Fibroblast of skin of left quadriceps (primary cell): ENCODE measurements at regions not wholly inside any gene's neighbourhood (a gene's known extent, or its start where the extent isn't known, plus 50 kb on each side); places are given as distances from the start of the nearest gene placed in this dataset.
"Not testable (repeated sequence)": the region's sequence is repeated elsewhere in the genome, so short reads cannot be mapped to it uniquely, and the experiment has no call there.

Experiments used
- DNase-seq, 2 experiments: peaks; one replicate each; pipeline ENCODE4 v3.0.0-alpha.2; 2013; ENCODE audit warnings: low read depth in 2 of 2

DNA sequence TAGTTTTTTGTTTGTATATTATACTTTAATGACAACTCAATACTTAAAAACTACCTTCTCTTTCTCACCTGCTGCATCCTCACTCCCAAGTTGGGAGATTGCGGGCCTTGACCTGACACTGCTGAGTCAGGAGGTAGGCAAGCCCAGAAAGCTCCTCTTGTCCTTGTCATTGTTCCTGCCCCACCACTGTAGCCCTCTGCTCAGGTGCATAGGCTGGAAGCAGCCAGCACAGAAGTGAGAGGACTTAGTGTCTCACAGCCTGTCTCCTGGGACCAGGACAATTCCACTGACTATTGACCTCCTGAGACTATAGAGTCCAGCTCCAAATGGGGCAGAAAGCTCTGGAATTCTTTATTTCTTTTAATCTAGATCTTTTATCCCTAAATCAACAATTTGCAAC lies 123.5 kb upstream of the NDP start:
- no peak for DNase-seq

GRCh38 chrX:44094821-44095530 lies 121.8 kb upstream of the NDP start:
- DNase-seq = no peak

- no peak for DNase-seq
Measured at GRCh38 chrX:44093431-44093830, 120.2 kb upstream of the NDP start.

DNA sequence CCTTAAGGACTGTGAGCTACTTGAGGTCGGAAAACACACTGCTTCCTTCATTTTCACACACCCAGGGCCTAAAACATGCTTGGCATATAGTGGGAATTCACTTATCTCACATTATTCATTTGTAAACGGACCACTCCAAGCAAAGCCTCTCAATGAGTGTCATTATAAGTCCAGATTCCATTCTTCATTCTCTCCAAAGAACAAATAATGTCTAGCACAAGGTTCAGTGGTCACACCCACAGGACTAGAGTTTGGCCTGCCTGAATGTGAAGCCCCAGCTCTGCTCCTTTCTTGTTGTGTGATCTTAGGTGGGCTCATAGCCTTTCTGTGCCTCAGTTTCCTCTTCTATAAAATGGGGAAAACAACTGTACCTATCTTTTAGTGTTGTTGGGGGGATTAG lies 119.6 kb upstream of the NDP start:
- DNase-seq = no peak

DNA sequence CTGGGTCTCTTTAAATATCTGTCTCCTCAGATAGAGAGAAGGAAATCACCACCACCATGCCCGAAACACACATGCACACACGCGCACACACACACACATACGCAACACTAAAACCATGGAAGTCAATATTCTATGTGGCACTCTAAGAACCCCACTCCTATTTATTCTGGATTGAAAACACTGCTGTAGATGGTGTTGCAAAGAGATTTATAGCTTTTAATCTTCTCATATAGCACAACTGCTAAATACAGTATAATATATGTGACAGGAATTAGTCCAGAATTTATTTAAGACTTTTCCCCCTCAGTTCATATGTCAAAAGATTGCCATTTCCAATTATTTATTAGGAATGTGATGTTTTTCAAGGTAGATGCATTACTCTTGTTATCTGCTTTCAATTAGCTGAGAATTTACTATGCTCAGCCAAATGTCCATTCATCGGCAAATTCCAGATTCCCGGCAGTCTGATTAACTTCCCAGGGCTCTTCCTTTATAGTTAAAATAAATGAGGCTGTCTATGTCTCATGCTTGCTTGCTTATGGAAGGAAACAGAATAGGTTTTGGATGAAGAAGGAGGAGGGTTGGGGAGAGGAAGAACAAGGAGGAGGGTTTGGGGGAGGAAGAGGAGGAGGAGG lies 115.4 kb upstream of the NDP start:
- DNase-seq = peak; percentile 53 to 61

DNA sequence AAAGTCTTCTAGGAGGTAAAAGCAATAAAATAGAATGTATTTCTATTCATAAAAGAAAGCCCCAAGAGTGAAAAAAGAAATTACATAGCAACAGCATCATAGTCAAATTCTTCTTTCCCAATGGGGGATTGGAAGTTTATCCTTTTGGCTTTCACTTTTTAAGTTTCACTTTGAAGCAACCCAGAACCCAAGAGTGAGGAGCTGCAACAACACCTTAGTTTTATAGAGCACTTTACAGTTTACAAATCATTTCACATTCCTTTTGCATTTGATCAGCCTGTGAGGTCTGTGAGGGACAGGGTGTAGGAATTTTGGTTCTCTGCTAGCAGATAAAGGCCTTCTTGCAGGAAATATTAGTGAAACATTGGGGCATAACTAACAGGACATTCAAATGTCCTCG lies 112.0 kb upstream of the NDP start:
- DNase-seq = no peak

GRCh38 chrX:44082829-44083228 lies 109.6 kb upstream of the NDP start:
- DNase-seq = no peak

DNA sequence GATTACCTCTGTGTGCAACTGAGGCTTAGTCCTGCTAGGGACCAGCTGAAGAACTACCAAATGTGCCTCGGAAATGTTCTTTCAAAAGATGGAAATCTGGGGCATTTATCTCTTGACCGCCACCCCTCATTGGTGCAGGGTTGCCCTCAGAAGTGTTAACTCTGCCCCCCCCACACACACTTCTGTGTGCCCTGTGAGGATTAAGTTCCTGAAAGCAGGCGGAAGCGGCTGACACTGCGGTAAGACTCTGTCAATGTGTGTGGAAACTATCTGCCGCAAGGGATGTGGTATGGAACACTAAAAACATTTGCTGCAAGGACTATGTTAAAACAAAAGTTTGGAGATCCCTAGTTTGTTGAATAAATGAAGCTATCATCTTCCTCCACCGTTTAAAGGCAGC lies 106.9 kb upstream of the NDP start:
- no peak for DNase-seq

DNA sequence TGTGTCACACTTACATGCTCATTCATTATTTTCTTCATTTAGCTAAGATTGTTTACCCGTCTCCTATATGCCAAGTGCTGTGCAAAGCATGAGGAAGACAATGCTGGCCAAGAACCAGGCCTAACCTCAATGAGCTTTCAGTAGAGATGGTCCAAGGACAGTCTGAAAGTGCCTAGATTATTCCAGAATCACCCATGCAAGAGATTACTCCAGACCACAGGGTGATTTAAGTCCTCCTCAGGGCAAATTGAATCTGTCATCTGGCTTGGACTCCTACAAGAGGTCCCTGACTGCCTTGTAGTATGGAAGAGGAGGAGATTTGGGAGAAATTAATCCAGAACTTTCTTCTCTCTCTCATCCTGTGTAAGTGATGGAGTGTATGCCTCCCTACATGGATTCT lies 99.4 kb upstream of the NDP start:
- DNase-seq = no peak

DNA sequence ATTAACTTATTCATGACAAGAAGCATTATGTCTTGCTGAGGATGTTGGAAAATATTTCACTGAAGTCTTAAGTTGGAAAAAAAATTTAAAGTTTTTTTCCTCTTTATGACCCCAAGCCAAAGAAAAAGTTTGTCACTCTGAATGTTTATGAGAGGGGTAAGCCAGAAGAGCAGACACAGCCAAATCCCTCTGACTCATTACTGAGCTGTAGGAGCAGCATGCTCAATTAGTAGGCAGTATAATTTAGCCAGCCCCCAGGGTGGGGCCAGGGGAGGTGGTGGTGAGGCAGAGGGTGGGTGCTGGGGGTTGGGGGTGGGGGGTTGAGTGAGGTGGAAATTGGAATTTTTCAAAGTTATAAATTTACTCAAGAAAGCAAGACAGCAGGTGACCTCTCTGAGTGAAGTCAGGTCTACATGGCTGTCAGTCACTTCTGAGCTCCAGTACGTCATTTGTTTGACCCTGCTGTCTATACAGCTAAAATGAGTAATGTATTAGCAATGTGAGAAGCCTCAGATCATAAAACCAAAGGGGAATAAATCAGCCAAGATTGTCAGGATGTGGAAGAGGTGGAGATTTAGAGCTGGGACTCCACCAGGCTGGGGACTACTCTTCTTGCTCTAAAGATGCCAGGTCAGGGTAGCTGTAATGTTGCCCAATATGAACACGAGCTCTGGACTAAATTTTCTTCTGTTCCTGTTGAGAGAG lies 98.8 kb upstream of the NDP start:
- peak; percentile 75 to 76 for DNase-seq

- no peak for DNase-seq
Measured at GRCh38 chrX:44071070-44071645, 98.0 kb upstream of the NDP start.

GRCh38 chrX:44068043-44068442 lies 94.9 kb upstream of the NDP start:
- DNase-seq = no peak

DNA sequence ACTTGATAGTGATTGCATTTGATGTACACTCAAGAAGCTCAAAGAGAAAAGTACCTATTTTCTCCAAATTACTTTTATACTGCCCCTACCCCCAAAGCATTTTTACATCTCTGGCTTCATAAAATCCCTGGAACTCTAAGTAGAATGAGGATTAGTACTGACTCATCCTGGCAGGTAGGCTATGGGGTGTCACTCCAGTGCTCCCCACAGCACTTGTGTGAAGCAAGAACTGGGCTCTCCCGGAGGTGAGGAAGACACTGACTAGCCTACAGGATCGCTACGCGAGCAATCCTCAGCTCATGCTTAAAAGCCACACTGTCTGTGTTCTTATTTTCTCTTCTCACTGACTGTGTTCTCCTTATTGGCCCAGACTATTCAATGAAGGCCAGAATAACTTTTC lies 90.4 kb upstream of the NDP start:
- DNase-seq = no peak

- DNase-seq = no peak
Measured at GRCh38 chrX:44062840-44063239, 89.7 kb upstream of the NDP start.

GRCh38 chrX:44061968-44062614 lies 88.9 kb upstream of the NDP start:
- DNase-seq = peak; percentile 22 to 34

DNA sequence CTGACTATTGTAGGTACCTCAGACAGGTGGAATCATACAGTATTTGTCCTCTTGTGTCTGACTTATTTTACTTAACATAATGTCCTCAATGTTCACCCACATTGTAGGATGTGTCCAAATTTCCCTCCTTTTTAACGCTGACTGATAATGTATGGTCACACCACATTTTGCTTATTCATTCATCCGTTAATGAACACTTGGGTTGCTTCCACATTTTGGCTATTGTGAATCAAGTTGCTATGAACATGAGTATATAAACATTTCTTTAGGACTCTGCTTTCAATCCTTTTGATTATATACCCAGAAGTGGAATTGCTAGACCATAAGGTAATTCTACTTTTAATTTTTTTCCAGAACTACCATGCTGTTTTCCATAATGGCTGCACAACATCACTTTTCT lies 87.0 kb upstream of the NDP start:
- no peak for DNase-seq

DNA sequence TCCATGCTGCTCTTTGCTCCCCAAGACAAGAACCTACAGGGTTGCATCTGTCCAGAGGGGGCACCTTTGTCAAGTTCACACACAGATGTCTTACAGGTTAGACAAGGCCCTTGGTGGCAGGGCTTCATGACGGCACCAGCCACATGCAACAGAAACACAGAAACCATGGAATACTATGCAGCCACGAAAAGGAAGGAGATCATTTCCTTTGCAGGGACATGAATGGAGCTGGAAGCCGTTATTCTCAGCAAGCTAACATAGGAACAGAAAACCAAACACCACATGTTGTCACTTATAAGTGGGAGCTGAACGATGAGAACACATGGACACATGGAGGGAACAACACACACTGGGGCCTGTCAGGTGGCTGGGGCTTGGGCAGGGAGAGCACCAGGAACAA lies 85.1 kb upstream of the NDP start:
- no peak for DNase-seq

GRCh38 chrX:44055638-44056037 lies 82.4 kb upstream of the NDP start:
- no peak for DNase-seq

- no peak for DNase-seq
Measured at GRCh38 chrX:44054863-44055601, 81.8 kb upstream of the NDP start.

DNA sequence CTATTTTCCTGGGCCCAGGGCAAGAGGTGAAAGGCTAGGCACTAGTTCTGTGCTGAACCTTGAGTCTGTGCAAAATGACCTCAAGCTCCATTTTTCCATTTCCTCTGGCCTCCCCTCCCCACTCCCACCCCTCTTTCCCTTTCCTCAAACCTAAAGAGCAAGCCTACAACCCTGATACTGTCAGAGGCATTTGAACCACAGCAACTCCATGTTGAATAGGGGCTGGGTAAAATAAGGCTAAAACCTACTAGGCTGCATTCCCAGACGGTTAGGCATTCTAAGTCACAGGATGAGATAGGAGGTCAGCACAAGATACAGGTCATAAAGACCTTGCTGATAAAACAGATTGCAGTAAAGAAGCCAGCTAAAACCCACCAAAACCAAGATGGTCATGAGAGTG lies 71.9 kb upstream of the NDP start:
- not testable (repeated sequence) for DNase-seq

- no peak for DNase-seq
Measured at GRCh38 chrX:44043496-44043895, 70.3 kb upstream of the NDP start.

GRCh38 chrX:44042751-44043150 lies 69.6 kb upstream of the NDP start:
- DNase-seq = no peak
